ENCODE measurements at regions not wholly inside any gene's neighbourhood (a gene's known extent, or its start where the extent isn't known, plus 50 kb on each side); places are given as distances from the start of the nearest gene placed in this dataset.

DNA sequence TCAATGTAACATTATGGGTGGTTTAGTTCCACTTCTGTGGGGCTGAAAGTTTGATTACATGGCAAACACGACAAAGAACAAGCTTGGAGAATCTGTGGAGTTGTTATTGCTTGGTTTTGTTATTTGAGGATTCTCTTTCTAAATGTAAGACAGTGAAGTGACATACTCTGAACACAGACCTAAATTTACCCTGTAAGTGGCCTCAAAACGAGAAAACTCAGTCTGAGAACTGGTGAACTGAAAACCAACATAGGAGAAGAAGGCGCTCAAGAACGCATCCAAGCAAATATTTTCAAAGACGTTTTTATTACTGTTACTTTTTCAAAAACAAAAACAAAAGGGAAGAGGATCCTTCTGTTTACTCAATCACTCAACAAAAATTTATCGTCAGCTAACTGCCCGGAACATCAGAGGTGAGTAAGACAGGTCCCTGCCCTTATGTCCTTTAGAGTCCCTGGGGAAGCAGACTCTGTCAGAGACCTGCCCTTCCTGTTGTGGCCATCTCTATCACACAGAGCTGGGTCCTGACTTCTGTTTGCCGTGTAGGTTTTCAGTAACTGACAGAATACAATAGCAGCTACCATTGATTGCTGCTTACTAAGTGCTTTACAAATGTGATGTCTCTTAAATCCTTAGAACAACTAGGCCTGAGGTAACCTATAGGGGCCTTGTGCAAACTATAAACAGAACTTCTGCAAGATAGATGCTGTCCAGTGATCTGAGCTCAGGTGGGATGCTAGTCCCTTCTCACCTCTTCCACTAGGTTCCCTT lies 79.3 kb upstream of the C12orf71 start:
- no peaks in the 10 kb centered on the region for H3K9me2 ChIP-seq (ENCODE audit: insufficient read depth)
- H3K4me2 ChIP-seq (ENCODE audit: low read length) = no peak overlapping the region
- ChIA-PET RAD21 (ENCODE audit: low non-redundant PET in 1 of 2, low total read pairs in 2 of 2, uncharacterized antibody in 2 of 2, unreplicated experiment in 2 of 2) (no interaction called here), POLR2A (no interaction called here), CTCF (no interaction called here)
- H3K27me3 ChIP-seq (ENCODE audit: insufficient read depth, low read length) = no peaks in the 10 kb centered on the region
- no peaks in the 10 kb centered on the region for H3K79me2 ChIP-seq (ENCODE audit: insufficient read depth, low read length)
- no peak overlapping the region for H3K27ac ChIP-seq (ENCODE audit: low read depth, low read length)
- no TSS peak for BruUV-seq (replicated peaks)
- no peak overlapping the region for H3K4me3 ChIP-seq (replicated peaks in 1 of 2; ENCODE audit: low read depth in 1 of 2, low read length in 2 of 2)
- H3K9me3 ChIP-seq (ENCODE audit: control insufficient read depth in 1 of 2, insufficient read depth in 1 of 2, low read depth in 1 of 2, low read length in 2 of 2) = no peaks in the 10 kb centered on the region
- DNase-seq (ENCODE audit: low read depth, low spot score) = no peak
- H3K4me1 ChIP-seq (ENCODE audit: control insufficient read depth in 1 of 2, insufficient read depth in 2 of 2, low read length in 2 of 2) = peaks cover 0 to 9% of the 10 kb centered on the region in 2 experiments; a peak in 1 of 4 replicates
- intact Hi-C loops (cut with micrococcal nuclease) = no loop called here
- H3K36me3 ChIP-seq (ENCODE audit: control insufficient read depth in 1 of 2, insufficient read depth in 2 of 2, low read length in 2 of 2) = no peaks in the 10 kb centered on the region
- H2AFZ ChIP-seq (ENCODE audit: low read depth, low read length, poor library complexity, severe bottlenecking) = no peak overlapping the region
- no peak for TF ChIP-seq YY1 (IDR thresholded peaks at IDR 0.05; ENCODE audit: extremely low read depth, insufficient replicate concordance, low read depth, low read length)
- no peak for TF ChIP-seq EZH2phosphoT487 (IDR thresholded peaks at IDR 0.05; ENCODE audit: borderline replicate concordance)
- TF ChIP-seq FOSL1 (IDR thresholded peaks at IDR 0.05; ENCODE audit: low read depth) = no peak
- no peak for TF ChIP-seq SRF (IDR thresholded peaks at IDR 0.05; ENCODE audit: low read depth)
- no peak for TF ChIP-seq POLR2A (IDR thresholded peaks at IDR 0.05; ENCODE audit: borderline replicate concordance, extremely low read depth, insufficient read depth, insufficient read length)
- no peak for TF ChIP-seq ELF1 (IDR thresholded peaks at IDR 0.05; ENCODE audit: borderline replicate concordance, low read depth)
- no peak for TF ChIP-seq CBX3 (IDR thresholded peaks at IDR 0.05; ENCODE audit: low read depth)
- no peak overlapping the region for H3K9ac ChIP-seq (ENCODE audit: low read length)
- ATAC-seq = no peak
- no peaks in the 10 kb centered on the region for H4K20me1 ChIP-seq (ENCODE audit: insufficient read depth)

DNA sequence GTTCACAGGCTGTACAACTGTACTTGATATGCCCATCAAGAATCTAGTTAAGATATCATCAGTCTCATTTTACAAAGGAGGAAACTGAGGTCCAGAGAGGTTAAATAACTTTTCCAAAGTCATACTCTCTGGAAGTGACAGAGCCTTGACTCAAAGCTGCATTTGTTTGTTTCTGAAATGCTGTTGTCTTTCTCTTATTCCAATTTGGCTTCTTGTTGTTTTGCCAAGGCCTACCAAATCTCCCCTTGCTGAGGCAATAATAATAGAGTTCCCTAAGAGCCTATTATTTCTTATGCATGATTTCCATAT lies 79.8 kb upstream of the C12orf71 start:
- Histone ChIP-seq H3K9me3 (ENCODE audit: control insufficient read depth in 1 of 2, insufficient read depth in 1 of 2, low read depth in 1 of 2, low read length in 2 of 2) (no peaks in the 10 kb centered on the region), H3K79me2 (ENCODE audit: insufficient read depth, low read length) (no peaks in the 10 kb centered on the region), H3K9ac (ENCODE audit: low read length) (no peak overlapping the region), H3K4me1 (ENCODE audit: control insufficient read depth in 1 of 2, insufficient read depth in 2 of 2, low read length in 2 of 2) (peaks cover 0 to 9% of the 10 kb centered on the region in 2 experiments; a peak in 1 of 4 replicates), H3K27me3 (ENCODE audit: insufficient read depth, low read length) (no peaks in the 10 kb centered on the region), H2AFZ (ENCODE audit: low read depth, low read length, poor library complexity, severe bottlenecking) (no peak overlapping the region), H3K4me3 (replicated peaks in 1 of 2; ENCODE audit: low read depth in 1 of 2, low read length in 2 of 2) (no peak overlapping the region), H3K4me2 (ENCODE audit: low read length) (no peak overlapping the region), H3K9me2 (ENCODE audit: insufficient read depth) (no peaks in the 10 kb centered on the region), H3K27ac (ENCODE audit: low read depth, low read length) (no peak overlapping the region), H3K36me3 (ENCODE audit: control insufficient read depth in 1 of 2, insufficient read depth in 2 of 2, low read length in 2 of 2) (no peaks in the 10 kb centered on the region), H4K20me1 (ENCODE audit: insufficient read depth) (no peaks in the 10 kb centered on the region)
- no peak for ATAC-seq
- ChIA-PET RAD21 (ENCODE audit: low non-redundant PET in 1 of 2, low total read pairs in 2 of 2, uncharacterized antibody in 2 of 2, unreplicated experiment in 2 of 2) (no interaction called here), CTCF (no interaction called here), POLR2A (no interaction called here)
- no peak for DNase-seq (ENCODE audit: low read depth, low spot score)
- no TSS peak for BruUV-seq (replicated peaks)
- intact Hi-C loops (cut with micrococcal nuclease) = no loop called here
- TF ChIP-seq, protein P1, sequence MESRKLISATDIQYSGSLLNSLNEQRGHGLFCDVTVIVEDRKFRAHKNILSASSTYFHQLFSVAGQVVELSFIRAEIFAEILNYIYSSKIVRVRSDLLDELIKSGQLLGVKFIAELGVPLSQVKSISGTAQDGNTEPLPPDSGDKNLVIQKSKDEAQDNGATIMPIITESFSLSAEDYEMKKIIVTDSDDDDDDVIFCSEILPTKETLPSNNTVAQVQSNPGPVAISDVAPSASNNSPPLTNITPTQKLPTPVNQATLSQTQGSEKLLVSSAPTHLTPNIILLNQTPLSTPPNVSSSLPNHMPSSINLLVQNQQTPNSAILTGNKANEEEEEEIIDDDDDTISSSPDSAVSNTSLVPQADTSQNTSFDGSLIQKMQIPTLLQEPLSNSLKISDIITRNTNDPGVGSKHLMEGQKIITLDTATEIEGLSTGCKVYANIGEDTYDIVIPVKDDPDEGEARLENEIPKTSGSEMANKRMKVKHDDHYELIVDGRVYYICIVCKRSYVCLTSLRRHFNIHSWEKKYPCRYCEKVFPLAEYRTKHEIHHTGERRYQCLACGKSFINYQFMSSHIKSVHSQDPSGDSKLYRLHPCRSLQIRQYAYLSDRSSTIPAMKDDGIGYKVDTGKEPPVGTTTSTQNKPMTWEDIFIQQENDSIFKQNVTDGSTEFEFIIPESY (IDR thresholded peaks at IDR 0.05; ENCODE audit: extremely low read depth, insufficient replicate concordance, low read length) = no peak
- TF ChIP-seq EGR1 (IDR thresholded peaks at IDR 0.05; ENCODE audit: low read depth) = no peak

Data from HCT116 (cell line).